ENCODE measurements at regions not wholly inside any gene's neighbourhood (a gene's known extent, or its start where the extent isn't known, plus 50 kb on each side); places are given as distances from the start of the nearest gene placed in this dataset.

GRCh38 chr5:153212471-153212870, 278.0 kb upstream of the GRIA1 start:
- TF ChIP-seq, protein P1, sequence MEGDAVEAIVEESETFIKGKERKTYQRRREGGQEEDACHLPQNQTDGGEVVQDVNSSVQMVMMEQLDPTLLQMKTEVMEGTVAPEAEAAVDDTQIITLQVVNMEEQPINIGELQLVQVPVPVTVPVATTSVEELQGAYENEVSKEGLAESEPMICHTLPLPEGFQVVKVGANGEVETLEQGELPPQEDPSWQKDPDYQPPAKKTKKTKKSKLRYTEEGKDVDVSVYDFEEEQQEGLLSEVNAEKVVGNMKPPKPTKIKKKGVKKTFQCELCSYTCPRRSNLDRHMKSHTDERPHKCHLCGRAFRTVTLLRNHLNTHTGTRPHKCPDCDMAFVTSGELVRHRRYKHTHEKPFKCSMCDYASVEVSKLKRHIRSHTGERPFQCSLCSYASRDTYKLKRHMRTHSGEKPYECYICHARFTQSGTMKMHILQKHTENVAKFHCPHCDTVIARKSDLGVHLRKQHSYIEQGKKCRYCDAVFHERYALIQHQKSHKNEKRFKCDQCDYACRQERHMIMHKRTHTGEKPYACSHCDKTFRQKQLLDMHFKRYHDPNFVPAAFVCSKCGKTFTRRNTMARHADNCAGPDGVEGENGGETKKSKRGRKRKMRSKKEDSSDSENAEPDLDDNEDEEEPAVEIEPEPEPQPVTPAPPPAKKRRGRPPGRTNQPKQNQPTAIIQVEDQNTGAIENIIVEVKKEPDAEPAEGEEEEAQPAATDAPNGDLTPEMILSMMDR (conservative IDR thresholded peaks at IDR 0.05), result no peak
- no peak for TF ChIP-seq ZFX (IDR thresholded peaks at IDR 0.05)

Data from C4-2B (cell line).